Keratinocyte (primary cell): ENCODE measurements at regions not wholly inside any gene's neighbourhood (a gene's known extent, or its start where the extent isn't known, plus 50 kb on each side); places are given as distances from the start of the nearest gene placed in this dataset.

Experiments
- EZH2 ChIP-seq: IDR thresholded peaks from one replicate; pipeline ENCODE4 v1.6.1; 2012; ENCODE audit warnings: inconsistent platforms, mild to moderate bottlenecking, low read length, moderate library complexity
- TF ChIP-seq, protein P1 (sequence below), 3 experiments: IDR thresholded peaks in 1 of 3; conservative IDR thresholded peaks in 1 of 3; optimal IDR thresholded peaks in 1 of 3; 2 replicates in 2 of 3; 3 replicates in 1 of 3; pipeline versions ENCODE3 to v1.5.1; 2011; ENCODE audit warnings: low read length in 3 of 3, mild to moderate bottlenecking in 3 of 3, moderate library complexity in 2 of 3, control low read depth in 1 of 3, inconsistent platforms in 1 of 3; ENCODE audit not compliant: insufficient read depth in 2 of 3; ENCODE audit errors: extremely low read depth in 1 of 3

DNA sequence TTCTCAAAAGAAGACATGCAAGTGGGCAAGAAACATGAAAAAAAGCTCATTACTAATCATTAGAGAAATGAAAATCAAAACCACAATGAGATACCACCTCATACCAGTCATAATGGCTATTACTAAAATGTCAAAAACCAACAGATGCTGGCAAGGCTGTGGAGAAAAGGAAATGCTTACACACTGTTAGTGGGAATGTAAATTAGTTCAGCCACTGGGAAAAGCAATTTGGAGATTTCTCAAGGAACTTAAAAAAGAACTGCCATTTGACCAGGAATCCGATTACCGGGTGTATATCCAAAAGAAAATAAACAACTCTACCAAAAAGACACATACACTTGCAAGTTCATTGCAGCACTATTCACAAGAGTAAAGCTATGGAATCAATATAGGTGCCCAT lies 595.4 kb upstream of the RIOK2 start:
- TF ChIP-seq, protein P1, sequence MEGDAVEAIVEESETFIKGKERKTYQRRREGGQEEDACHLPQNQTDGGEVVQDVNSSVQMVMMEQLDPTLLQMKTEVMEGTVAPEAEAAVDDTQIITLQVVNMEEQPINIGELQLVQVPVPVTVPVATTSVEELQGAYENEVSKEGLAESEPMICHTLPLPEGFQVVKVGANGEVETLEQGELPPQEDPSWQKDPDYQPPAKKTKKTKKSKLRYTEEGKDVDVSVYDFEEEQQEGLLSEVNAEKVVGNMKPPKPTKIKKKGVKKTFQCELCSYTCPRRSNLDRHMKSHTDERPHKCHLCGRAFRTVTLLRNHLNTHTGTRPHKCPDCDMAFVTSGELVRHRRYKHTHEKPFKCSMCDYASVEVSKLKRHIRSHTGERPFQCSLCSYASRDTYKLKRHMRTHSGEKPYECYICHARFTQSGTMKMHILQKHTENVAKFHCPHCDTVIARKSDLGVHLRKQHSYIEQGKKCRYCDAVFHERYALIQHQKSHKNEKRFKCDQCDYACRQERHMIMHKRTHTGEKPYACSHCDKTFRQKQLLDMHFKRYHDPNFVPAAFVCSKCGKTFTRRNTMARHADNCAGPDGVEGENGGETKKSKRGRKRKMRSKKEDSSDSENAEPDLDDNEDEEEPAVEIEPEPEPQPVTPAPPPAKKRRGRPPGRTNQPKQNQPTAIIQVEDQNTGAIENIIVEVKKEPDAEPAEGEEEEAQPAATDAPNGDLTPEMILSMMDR (optimal IDR thresholded peaks at IDR 0.05 in 1 of 3, IDR thresholded peaks at IDR 0.05 in 1 of 3, conservative IDR thresholded peaks at IDR 0.05 in 1 of 3; ENCODE audit: extremely low read depth in 1 of 3, insufficient read depth in 2 of 3, low read length in 3 of 3), result no peak
- no peak for TF ChIP-seq EZH2
